KMS-11 (cell line): ENCODE measurements at regions not wholly inside any gene's neighbourhood (a gene's known extent, or its start where the extent isn't known, plus 50 kb on each side); places are given as distances from the start of the nearest gene placed in this dataset.
A peak's percentile ranks its signal among the peaks of the same experiment; 100 is the strongest.
"Not testable (repeated sequence)": the region's sequence is repeated elsewhere in the genome, so short reads cannot be mapped to it uniquely, and the experiment has no call there.

Source experiments
- H2AFZ ChIP-seq: fragments of 200-600 bp; sonication (generic); 2 replicates; pipeline ENCODE4 v1.6.1; 2016; ENCODE audit warnings: antibody characterized with exemption, mixed run types, low read depth
- H3K27ac ChIP-seq: fragments of 200-600 bp; sonication (generic); 2 replicates; pipeline ENCODE4 v1.6.1; 2016; ENCODE audit warnings: mild to moderate bottlenecking, mixed run types
- H3K27me3 ChIP-seq: fragments of 200-600 bp; sonication (generic); 2 replicates; pipeline ENCODE4 v1.6.1; 2017; ENCODE audit warnings: mild to moderate bottlenecking, low read depth, mixed run types, moderate library complexity; ENCODE audit not compliant: insufficient read depth
- H3K36me3 ChIP-seq: fragments of 200-600 bp; sonication (generic); 2 replicates; pipeline ENCODE4 v1.6.1; 2017; ENCODE audit warnings: mild to moderate bottlenecking, mixed run types; ENCODE audit not compliant: insufficient read depth
- H3K4me1 ChIP-seq: fragments of 200-600 bp; sonication (generic); 2 replicates; pipeline ENCODE4 v1.6.1; 2016; ENCODE audit warnings: mild to moderate bottlenecking, low read depth, mixed run types; ENCODE audit not compliant: poor library complexity, severe bottlenecking
- H3K4me2 ChIP-seq: fragments of 200-600 bp; sonication (generic); 2 replicates; pipeline ENCODE4 v1.7.0; 2016; ENCODE audit warnings: mild to moderate bottlenecking, mixed run types
- H3K4me3 ChIP-seq: fragments of 200-600 bp; sonication (generic); IDR thresholded peaks from 2 replicates; pipeline ENCODE4 v1.6.1; 2017; ENCODE audit warnings: low read depth, low read length, mixed read lengths; ENCODE audit not compliant: insufficient read depth
- H3K79me2 ChIP-seq: fragments of 200-600 bp; sonication (generic); 2 replicates; pipeline ENCODE4 v1.6.1; 2016; ENCODE audit warnings: low read depth, mixed run types; ENCODE audit not compliant: insufficient read depth
- H3K9ac ChIP-seq: fragments of 200-600 bp; sonication (generic); 2 replicates; pipeline ENCODE4 v1.6.1; 2016; ENCODE audit warnings: mild to moderate bottlenecking, mixed run types
- H4K20me1 ChIP-seq: fragments of 200-600 bp; sonication (generic); 2 replicates; pipeline ENCODE4 v1.6.1; 2016; ENCODE audit warnings: mild to moderate bottlenecking, mixed run types; ENCODE audit not compliant: insufficient read depth
- CTCF ChIP-seq: fragments of 200-600 bp; sonication (generic); conservative IDR thresholded peaks from 2 replicates; pipeline ENCODE4 v1.6.1; 2017; ENCODE audit warnings: low read depth, mild to moderate bottlenecking, antibody characterized with exemption, low read length, moderate library complexity, mixed read lengths

- H3K36me3 ChIP-seq: no peaks in the 10 kb centered on the region
- no peak overlapping the region for H3K27ac ChIP-seq
- H3K27me3 ChIP-seq: no peaks in the 10 kb centered on the region
- no peak overlapping the region; the same call in 1 of the 2 replicates for H3K4me2 ChIP-seq
- no peak for TF ChIP-seq CTCF
- no peaks in the 10 kb centered on the region for H3K79me2 ChIP-seq
- no peaks in the 10 kb centered on the region for H4K20me1 ChIP-seq
- no peaks in the 10 kb centered on the region for H3K4me1 ChIP-seq
- H3K9ac ChIP-seq: no peak overlapping the region
- H3K4me3 ChIP-seq: no peak overlapping the region
- H2AFZ ChIP-seq: peak overlapping the region; percentile 34
Observed at GRCh38 chr21:28018741-28019669, 973.7 kb downstream of the LTN1 start.

GRCh38 chr21:28018213-28018612 is 974.5 kb downstream of the LTN1 start:
- Histone ChIP-seq H3K79me2 (no peaks in the 10 kb centered on the region), H3K4me3 (no peak overlapping the region), H2AFZ (no peak overlapping the region), H3K27ac (no peak overlapping the region), H4K20me1 (no peaks in the 10 kb centered on the region), H3K4me2 (no peak overlapping the region), H3K27me3 (no peaks in the 10 kb centered on the region), H3K4me1 (no peaks in the 10 kb centered on the region), H3K36me3 (no peaks in the 10 kb centered on the region), H3K9ac (no peak overlapping the region)
- TF ChIP-seq CTCF: no peak

GRCh38 chr21:28016571-28016970 is 976.1 kb downstream of the LTN1 start:
- Histone ChIP-seq H3K9ac (no peak overlapping the region), H3K79me2 (no peaks in the 10 kb centered on the region), H4K20me1 (no peaks in the 10 kb centered on the region), H3K4me1 (no peaks in the 10 kb centered on the region), H3K27me3 (no peaks in the 10 kb centered on the region), H3K27ac (no peak overlapping the region), H3K4me2 (no peak overlapping the region), H2AFZ (no peak overlapping the region), H3K36me3 (no peaks in the 10 kb centered on the region), H3K4me3 (no peak overlapping the region)
- no peak for TF ChIP-seq CTCF

- H3K27me3 ChIP-seq, H3K79me2 ChIP-seq, H3K4me2 ChIP-seq, H3K4me1 ChIP-seq, H2AFZ ChIP-seq, H3K27ac ChIP-seq, H4K20me1 ChIP-seq, H3K4me3 ChIP-seq, H3K9ac ChIP-seq, H3K36me3 ChIP-seq: not testable (repeated sequence)
Observed at GRCh38 chr21:28013123-28013522, 979.6 kb downstream of the LTN1 start.

GRCh38 chr21:28011970-28012369 is 980.7 kb downstream of the LTN1 start:
- H3K27me3 ChIP-seq, H3K4me3 ChIP-seq, H3K4me1 ChIP-seq, H3K4me2 ChIP-seq, H3K36me3 ChIP-seq, H3K79me2 ChIP-seq, H4K20me1 ChIP-seq, H3K9ac ChIP-seq, H3K27ac ChIP-seq, H2AFZ ChIP-seq: not testable (repeated sequence)

GRCh38 chr21:28008245-28008644 is 984.4 kb downstream of the LTN1 start:
- H3K4me2 ChIP-seq, H3K27ac ChIP-seq, H3K9ac ChIP-seq, H3K27me3 ChIP-seq, H4K20me1 ChIP-seq, H3K4me3 ChIP-seq, H3K79me2 ChIP-seq, H3K36me3 ChIP-seq, H3K4me1 ChIP-seq, H2AFZ ChIP-seq: not testable (repeated sequence)

GRCh38 chr21:28003627-28004026 is 989.0 kb downstream of the LTN1 start:
- not testable (repeated sequence) for H3K79me2 ChIP-seq, H3K4me2 ChIP-seq

GRCh38 chr21:27996906-27997305 is 995.8 kb downstream of the LTN1 start:
- H3K79me2 ChIP-seq, H3K36me3 ChIP-seq, H3K4me3 ChIP-seq, H2AFZ ChIP-seq, H4K20me1 ChIP-seq, H3K4me1 ChIP-seq, H3K27me3 ChIP-seq, H3K27ac ChIP-seq, H3K9ac ChIP-seq, H3K4me2 ChIP-seq: not testable (repeated sequence)

More at GRCh38 chr21:28003627-28004026, 989.0 kb downstream of the LTN1 start:
- not testable (repeated sequence) for H2AFZ ChIP-seq, H3K27ac ChIP-seq, H3K27me3 ChIP-seq, H4K20me1 ChIP-seq, H3K4me1 ChIP-seq, H3K9ac ChIP-seq, H3K4me3 ChIP-seq, H3K36me3 ChIP-seq
